ENCODE measurements at regions not wholly inside any gene's neighbourhood (a gene's known extent, or its start where the extent isn't known, plus 50 kb on each side); places are given as distances from the start of the nearest gene placed in this dataset.

- no peak for DNase-seq
Measured at GRCh38 chr4:11182031-11182430, 246.7 kb downstream of the HS3ST1 start.

DNA sequence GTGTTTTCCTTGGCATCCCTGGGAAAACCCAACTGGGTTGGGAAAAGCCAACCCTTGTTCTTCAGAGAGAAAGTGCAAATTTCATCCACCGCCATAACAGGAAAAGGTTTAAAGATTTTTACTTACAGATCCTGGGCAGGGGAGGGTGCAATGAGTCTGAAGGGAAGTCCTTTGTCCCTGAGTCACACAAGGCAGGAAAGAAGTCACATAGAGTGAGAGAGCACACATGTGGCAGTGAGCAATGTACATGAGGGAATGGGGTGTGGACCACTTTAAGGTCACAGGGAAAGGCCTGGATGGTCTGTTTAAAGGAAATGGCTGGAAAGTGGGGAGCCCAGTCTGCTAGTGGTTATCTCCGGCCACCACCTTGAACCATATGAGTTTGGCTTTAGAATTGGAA is 248.9 kb downstream of the HS3ST1 start:
- no peak for DNase-seq

DNA sequence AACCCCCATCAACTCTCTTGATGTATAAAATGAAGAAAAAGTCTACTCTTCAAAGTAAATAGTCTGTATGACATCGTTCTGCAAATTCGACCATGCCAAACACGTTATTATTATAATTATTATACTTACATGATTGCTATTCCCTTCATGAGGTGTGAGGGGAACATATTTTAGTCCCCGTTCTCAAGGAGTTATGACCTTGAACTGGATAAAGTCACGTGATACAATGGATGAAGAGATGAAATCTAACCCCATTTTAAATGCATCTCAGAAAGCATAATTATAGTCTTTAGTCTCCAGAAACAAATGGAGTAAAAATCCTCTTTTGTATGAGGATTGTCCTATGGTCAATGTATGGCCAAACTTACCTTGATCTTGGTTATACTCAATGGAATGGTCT is 250.3 kb downstream of the HS3ST1 start:
- DNase-seq, result no peak

GRCh38 chr4:11175374-11175773 is 253.3 kb downstream of the HS3ST1 start:
- DNase-seq, result no peak

GRCh38 chr4:11166606-11167005 is 262.1 kb downstream of the HS3ST1 start:
- no peak for DNase-seq

DNA sequence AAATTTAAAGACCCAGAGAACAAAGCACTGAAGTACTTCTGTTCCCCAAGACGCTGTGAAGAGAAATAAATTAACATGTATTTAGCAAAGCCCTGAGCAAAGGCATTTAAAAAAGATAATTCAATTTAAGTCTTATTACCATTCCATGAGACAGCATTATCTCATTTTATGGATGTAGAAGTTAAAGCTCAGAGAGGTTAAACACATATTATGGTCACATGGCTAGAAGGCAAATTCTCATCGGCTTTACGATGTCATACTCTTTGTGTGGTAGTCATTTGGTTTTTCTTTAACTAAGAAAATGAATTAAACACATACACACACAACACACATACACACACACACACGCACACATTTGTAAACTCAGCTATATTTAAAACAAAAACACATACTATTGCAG is 262.7 kb downstream of the HS3ST1 start:
- DNase-seq, result no peak

- DNase-seq, result no peak
Measured at GRCh38 chr4:11165052-11165451, 263.6 kb downstream of the HS3ST1 start.

DNA sequence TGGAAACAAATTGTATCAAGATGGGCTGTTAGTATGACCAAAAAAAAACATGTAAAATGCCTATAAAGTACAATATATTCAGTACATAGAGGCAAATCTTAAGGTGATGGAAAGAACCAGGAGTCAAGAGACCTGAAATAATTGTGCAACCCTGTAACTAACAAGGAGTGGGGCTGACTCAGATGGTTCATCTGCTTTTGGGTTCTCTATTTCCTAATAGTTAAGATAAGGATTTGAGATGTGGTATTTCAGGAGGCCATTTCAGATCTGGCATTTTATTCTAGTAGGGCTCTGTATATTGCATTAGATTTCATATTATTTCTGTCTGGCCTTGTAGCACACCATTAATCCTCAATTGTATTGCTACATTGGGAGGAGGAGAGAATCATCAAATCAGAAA is 268.4 kb downstream of the HS3ST1 start:
- DNase-seq, result no peak

DNA sequence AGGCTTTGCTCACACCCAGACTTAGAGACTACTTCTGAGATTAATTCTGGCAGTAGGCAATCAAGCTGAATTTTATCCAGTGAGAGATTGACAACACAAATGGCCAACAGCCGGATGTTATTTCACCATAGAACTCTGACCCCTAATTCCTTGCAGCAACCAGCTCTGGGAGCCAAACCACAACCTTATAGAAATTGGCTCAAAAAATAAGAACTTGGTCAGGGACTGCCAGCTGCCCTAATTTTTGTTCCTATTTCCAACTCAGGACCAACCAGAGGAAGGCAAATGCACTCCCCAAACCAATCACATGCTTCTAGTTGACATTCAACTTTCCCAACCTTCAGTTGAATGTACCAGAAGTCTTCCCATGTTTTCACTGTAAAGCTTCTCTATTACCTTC is 269.7 kb downstream of the HS3ST1 start:
- DNase-seq, result no peak

- DNase-seq, result no peak
Measured at GRCh38 chr4:11155208-11155867, 273.4 kb downstream of the HS3ST1 start.

DNA sequence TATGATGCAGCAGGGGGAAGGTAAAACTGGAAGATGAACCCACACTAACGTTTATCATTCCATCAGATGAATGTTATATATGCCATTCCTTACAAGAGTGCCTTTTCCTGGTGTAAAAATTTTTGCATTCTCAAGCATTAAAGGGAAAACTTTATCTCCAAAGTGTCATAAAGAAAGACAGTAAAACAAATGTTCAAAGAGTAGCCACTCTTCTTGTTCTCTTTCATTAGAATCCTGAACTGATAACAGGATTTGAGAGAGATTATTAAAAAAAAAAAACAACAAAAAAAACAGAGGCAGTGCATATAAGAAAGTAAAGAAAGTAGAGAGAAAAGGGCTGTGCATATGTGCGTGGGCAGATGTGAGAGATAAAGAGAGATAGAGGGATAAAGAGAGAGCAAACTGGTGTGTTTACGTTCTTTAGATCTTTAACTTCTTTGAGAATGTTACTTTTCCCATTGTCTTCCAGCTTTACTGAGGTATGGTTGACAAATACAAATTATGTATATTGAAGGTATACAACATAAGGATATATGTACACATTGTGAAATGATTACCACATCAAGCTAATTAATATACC is 275.4 kb downstream of the HS3ST1 start:
- no peak for DNase-seq

- DNase-seq, result no peak
Measured at GRCh38 chr4:11152684-11153083, 276.0 kb downstream of the HS3ST1 start.

GRCh38 chr4:11151500-11151899 is 277.2 kb downstream of the HS3ST1 start:
- DNase-seq, result no peak

DNA sequence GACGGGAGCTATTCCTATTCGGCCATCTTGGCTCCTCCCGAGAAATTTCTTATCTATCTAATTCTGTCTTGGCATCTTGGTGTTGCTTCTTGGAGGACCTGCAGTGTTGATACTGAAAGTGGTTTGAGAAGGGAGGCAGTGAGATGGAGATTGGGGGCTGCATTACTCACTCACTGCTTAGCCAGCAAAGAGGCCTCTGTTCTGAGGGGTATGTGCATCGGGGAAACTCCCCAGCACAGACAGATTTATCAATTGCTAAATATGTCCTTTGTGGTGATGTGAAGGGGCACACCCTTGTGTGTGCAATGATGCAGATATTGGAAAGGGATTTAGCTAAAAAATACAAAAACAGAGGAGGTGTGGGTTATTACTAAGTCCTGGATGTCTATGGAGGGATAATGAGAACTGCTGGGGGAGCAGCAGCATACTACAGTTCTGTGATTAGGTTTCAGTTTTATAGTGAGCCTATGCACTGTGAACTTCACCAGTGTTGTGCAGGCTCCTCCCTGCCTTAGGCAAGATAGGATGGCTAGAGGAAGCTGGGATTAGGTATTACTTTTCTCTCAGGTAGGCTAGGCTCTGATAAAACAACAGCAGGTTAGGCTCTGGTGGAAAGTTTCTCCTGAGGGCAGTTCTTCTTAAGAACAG is 279.0 kb downstream of the HS3ST1 start:
- no peak for DNase-seq

DNA sequence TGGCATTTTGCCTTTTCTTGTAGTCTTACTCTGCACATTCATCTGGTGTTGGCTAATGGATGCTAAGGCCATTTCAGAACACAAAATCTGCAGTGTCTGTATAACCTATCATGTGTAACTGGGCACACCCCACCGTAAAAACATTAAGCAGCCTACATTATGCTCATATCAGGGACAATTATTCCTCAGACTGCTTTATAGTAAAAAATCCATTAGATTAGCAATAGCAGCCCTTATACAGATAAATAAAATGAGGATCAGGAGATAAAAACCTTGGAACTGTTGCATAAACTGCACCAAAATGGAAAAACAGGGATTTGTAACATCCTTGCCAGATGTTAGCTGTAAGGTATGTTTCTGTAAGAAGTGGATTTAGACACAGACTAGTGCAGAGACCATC is 288.8 kb downstream of the HS3ST1 start:
- DNase-seq, result no peak

GRCh38 chr4:11138964-11139363 is 289.7 kb downstream of the HS3ST1 start:
- no peak for DNase-seq

GRCh38 chr4:11134705-11135104 is 294.0 kb downstream of the HS3ST1 start:
- DNase-seq, result no peak

DNA sequence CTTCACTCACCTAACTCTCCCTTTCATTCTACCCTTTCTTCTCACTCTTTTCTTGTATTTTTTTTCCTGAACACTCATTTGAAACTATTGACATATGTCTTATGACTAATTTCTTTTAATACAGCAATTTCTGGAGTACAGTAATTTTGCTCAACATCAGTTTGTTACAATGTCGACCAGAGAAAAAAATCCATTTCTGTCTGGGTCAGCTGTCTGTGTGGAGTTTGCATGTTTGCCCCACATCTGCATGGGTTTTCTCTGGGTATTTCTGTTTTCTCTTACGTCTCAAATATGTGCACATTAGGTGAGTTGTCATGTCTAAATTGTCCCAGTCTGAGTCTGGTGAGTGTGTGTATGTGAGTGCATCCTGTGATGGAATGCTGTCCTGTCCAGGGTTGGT is 294.8 kb downstream of the HS3ST1 start:
- no peak for DNase-seq

GRCh38 chr4:11132478-11132877 is 296.2 kb downstream of the HS3ST1 start:
- DNase-seq, result no peak

- no peak for DNase-seq
Measured at GRCh38 chr4:11131491-11131890, 297.2 kb downstream of the HS3ST1 start.

DNA sequence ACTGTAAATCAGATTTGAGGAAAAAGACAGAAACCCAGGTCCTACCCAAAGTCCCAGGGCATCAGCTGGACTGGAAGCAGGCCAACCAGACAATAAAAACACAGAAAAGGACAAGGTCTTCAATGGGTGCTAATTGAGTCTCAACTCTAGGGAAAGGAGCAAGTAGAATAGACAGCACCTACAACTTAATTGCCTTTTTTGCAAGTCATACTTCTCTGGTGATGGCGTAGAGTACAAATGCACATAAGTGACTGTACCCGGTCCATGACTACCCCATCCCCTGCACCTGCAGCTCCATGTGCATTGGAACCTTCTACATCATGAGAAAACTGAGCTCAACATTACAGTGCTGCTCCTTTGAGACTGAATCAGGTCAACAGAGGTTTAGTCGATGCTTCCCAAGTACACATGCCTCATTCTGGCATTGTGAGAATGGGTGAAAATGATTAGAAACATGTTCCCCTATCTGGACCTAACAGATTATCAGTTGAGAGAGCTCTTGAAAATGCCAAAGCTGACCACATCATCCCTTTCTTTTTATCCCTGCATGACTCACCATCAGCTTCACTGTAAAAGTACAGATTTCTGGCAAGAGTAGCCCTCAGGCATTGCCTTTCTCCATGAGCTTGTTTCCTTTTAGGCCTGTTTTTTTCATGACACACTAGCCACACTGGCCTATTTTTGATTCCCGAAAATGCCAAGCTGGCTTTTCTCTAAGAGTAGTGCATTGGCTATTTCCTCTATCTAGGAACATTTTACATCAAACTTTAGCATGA is 298.3 kb downstream of the HS3ST1 start:
- no peak for DNase-seq

GRCh38 chr4:11120435-11120834 is 308.3 kb downstream of the HS3ST1 start:
- DNase-seq, result no peak

GRCh38 chr4:11119474-11119873 is 309.2 kb downstream of the HS3ST1 start:
- no peak for DNase-seq

DNA sequence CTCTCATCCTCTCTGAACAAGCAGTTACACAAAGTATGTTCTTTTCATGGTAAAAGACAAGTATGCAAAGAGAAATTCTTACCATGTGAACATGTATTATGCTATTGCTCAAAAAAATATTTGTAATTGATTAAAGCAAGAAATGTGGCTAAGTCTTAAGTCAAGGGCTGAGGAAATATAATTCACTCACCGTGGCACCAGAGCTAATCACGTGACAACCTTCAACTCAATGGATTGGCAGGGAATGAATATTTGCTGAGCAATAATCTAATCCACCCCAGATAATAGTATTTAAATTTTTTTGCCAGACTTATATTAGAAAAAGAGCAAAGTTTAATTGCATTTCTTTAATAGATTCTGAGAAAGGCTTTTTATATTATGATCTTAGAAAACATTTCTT is 310.2 kb downstream of the HS3ST1 start:
- no peak for DNase-seq

Measured in CD4-positive, alpha-beta T cell treated with Interleukin-12 subunit alpha and Interleukin-12 subunit beta, for 1 hour (primary cell).